Spleen (tissue), 7 donors: ENCODE measurements at regions not wholly inside any gene's neighbourhood (a gene's known extent, or its start where the extent isn't known, plus 50 kb on each side); places are given as distances from the start of the nearest gene placed in this dataset.

ENCODE experiments used
- CTCF ChIP-seq, 11 experiments: fragments of 200-600 bp in 7 of 11; fragments of 450-650 bp in 4 of 11; sonication (generic) in 4 of 11; IDR thresholded peaks in 8 of 11; conservative IDR thresholded peaks in 3 of 11; 1 replicate in 7 of 11; 2 replicates in 4 of 11; pipeline versions ENCODE4 v1.4.0 to v1.8.0; 2016 to 2021; ENCODE audit warnings: antibody characterized with exemption in 11 of 11, inconsistent platforms in 4 of 11, mild to moderate bottlenecking in 1 of 11
- POLR2A ChIP-seq, 3 donors: fragments of 450-650 bp; IDR thresholded peaks; one replicate each; pipeline ENCODE4 v1.5.1; 2017; ENCODE audit warnings: antibody characterized with exemption in 3 of 3, mild to moderate bottlenecking in 1 of 3
- POLR2AphosphoS5 ChIP-seq, 3 donors: sonication (generic); formaldehyde crosslinking; IDR thresholded peaks; one replicate each; pipeline ENCODE4 v1.5.1; 2017; ENCODE audit warnings: antibody characterized with exemption in 3 of 3
- donor health status: DM: no; HTN: no; CAD: no; lungs with moderate emphysema.
- donor health status: DM: no; HTN: no; CAD: no.
- donor health status: DM: no; HTN: no; CAD: no.

DNA sequence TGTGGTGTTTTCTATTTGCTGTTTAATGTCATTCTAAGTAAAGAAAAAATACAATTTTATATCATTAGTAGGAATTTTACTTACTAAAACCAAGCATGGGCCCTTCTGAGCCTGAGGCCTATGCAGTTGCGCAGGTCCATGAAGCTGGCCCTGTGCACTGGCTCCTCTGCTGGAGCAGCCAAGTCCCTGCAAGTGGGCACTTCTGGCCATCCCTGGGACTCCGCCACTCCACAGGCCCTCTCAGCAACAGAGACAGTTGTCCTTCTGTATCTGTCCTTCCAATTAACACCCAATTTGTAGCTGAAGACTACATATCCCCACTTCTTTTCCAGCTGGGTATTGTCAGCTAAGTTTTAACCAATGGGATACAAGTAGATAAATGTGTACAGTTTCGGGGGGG, 49.9 kb upstream of the RYK start:
- TF ChIP-seq CTCF (IDR thresholded peaks at IDR 0.05 in 8 of 11, conservative IDR thresholded peaks at IDR 0.05 in 3 of 11) = no peak
- TF ChIP-seq POLR2A (IDR thresholded peaks at IDR 0.05) = no peak
- TF ChIP-seq POLR2AphosphoS5 (IDR thresholded peaks at IDR 0.05) = no peak
